ENCODE measurements at regions not wholly inside any gene's neighbourhood (a gene's known extent, or its start where the extent isn't known, plus 50 kb on each side); places are given as distances from the start of the nearest gene placed in this dataset.

GRCh38 chr3:27861046-27862036 lies 139.2 kb upstream of the EOMES start:
- ChIA-PET CTCF (no interaction called here), POLR2A (no interaction called here)
- no peak overlapping the region for H3K4me3 ChIP-seq (ENCODE audit: low read depth, low read length)
- no peaks in the 10 kb centered on the region for H3K36me3 ChIP-seq (ENCODE audit: control insufficient read depth, insufficient read depth, low read length)
- no peak for DNase-seq (ENCODE audit: low read depth)
- H3K27me3 ChIP-seq (ENCODE audit: control insufficient read depth, insufficient read depth, low read length), result no peaks in the 10 kb centered on the region
- TF ChIP-seq CTCF (IDR thresholded peaks at IDR 0.05; ENCODE audit: insufficient read depth, low read depth, low read length), result no peak

DNA sequence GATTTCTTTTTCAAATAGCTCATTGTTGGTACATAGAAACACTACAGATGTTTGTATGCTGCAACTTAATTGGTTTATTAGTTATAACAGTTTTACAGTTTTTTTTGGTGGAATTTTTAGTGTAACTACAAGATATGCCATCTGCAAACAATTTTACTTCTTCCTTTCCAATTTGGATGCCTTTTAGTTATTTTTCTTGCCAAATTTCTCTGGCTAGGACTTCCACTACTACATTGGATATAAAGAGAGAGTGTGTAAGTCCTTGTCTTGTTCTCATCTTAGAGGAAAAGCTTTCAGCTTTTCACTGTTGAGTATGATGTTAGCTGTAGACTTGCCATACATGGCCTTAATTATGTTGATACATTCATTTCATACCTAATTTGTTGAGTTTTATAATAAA lies 143.6 kb upstream of the EOMES start:
- no peak for DNase-seq (ENCODE audit: low read depth)
- Histone ChIP-seq H3K27me3 (ENCODE audit: control insufficient read depth, insufficient read depth, low read length) (no peaks in the 10 kb centered on the region), H3K4me3 (ENCODE audit: low read depth, low read length) (no peak overlapping the region), H3K36me3 (ENCODE audit: control insufficient read depth, insufficient read depth, low read length) (no peaks in the 10 kb centered on the region)
- ChIA-PET CTCF (no interaction called here), POLR2A (no interaction called here)
- no peak for TF ChIP-seq CTCF (IDR thresholded peaks at IDR 0.05; ENCODE audit: insufficient read depth, low read depth, low read length)

GRCh38 chr3:27869152-27869551 lies 147.0 kb upstream of the EOMES start:
- ChIA-PET POLR2A (no interaction called here), CTCF (no interaction called here)
- DNase-seq (ENCODE audit: low read depth), result no peak
- Histone ChIP-seq H3K27me3 (ENCODE audit: control insufficient read depth, insufficient read depth, low read length) (no peaks in the 10 kb centered on the region), H3K4me3 (ENCODE audit: low read depth, low read length) (no peak overlapping the region), H3K36me3 (ENCODE audit: control insufficient read depth, insufficient read depth, low read length) (no peaks in the 10 kb centered on the region)
- no peak for TF ChIP-seq CTCF (IDR thresholded peaks at IDR 0.05; ENCODE audit: insufficient read depth, low read depth, low read length)

GRCh38 chr3:27877061-27878013 lies 155.2 kb upstream of the EOMES start:
- Histone ChIP-seq H3K4me3 (ENCODE audit: low read depth, low read length) (no peak overlapping the region), H3K27me3 (ENCODE audit: control insufficient read depth, insufficient read depth, low read length) (no peaks in the 10 kb centered on the region), H3K36me3 (ENCODE audit: control insufficient read depth, insufficient read depth, low read length) (no peaks in the 10 kb centered on the region)
- TF ChIP-seq CTCF (IDR thresholded peaks at IDR 0.05; ENCODE audit: insufficient read depth, low read depth, low read length), result no peak
- no peak for DNase-seq (ENCODE audit: low read depth)
- ChIA-PET CTCF (no interaction called here), POLR2A (no interaction called here)

- POLR2A ChIA-PET, result no interaction called here
- Histone ChIP-seq H3K27me3 (ENCODE audit: control insufficient read depth, insufficient read depth, low read length) (no peaks in the 10 kb centered on the region), H3K36me3 (ENCODE audit: control insufficient read depth, insufficient read depth, low read length) (no peaks in the 10 kb centered on the region), H3K4me3 (ENCODE audit: low read depth, low read length) (no peak overlapping the region)
- TF ChIP-seq CTCF (IDR thresholded peaks at IDR 0.05; ENCODE audit: insufficient read depth, low read depth, low read length), result no peak
- CTCF ChIA-PET, result no interaction called here
- no peak for DNase-seq (ENCODE audit: low read depth)
These were observed 155.9 kb upstream of the EOMES start for GRCh38 chr3:27878014-27878383.
